AG04450 (cell line): ENCODE measurements at regions not wholly inside any gene's neighbourhood (a gene's known extent, or its start where the extent isn't known, plus 50 kb on each side); places are given as distances from the start of the nearest gene placed in this dataset.

ENCODE experiments used
- CTCF ChIA-PET: fragments of 300-600, 350-600 bp; formaldehyde crosslinking; extraction: SDS; loops from one replicate; lab custom pipeline; 2022; ENCODE audit warnings: antibody characterized with exemption, inconsistent platforms; lab: Charles Lee
- POLR2A ChIA-PET: fragments of 350-600 bp; formaldehyde crosslinking; extraction: SDS; loops from one replicate; lab custom pipeline; 2021; ENCODE audit warnings: antibody characterized with exemption, inconsistent platforms; lab: Yijun Ruan, JAX
- DNase-seq: peaks from one replicate; pipeline ENCODE4 v3.0.0-alpha.2; 2011; ENCODE audit warnings: low read depth, low spot score
- H3K27ac ChIP-seq: one replicate; pipeline ENCODE4 v1.5.1; 2012; ENCODE audit warnings: low read depth, low read length, control low read depth
- H3K27me3 ChIP-seq: one replicate; pipeline ENCODE4 v1.6.0; 2012; ENCODE audit warnings: low read length; ENCODE audit not compliant: control insufficient read depth, insufficient read depth
- H3K4me3 ChIP-seq: 2 replicates; pipeline ENCODE4 v1.5.1; 2011; ENCODE audit warnings: mild to moderate bottlenecking, low read depth, low read length, control low read depth
- H3K9me3 ChIP-seq: 2 replicates; pipeline ENCODE4 v1.5.1; 2012; ENCODE audit warnings: low read length; ENCODE audit not compliant: control insufficient read depth, insufficient read depth
- TF ChIP-seq, protein P1 (sequence below): IDR thresholded peaks from 2 replicates; pipeline ENCODE4 v1.5.1; 2011; ENCODE audit warnings: low read depth, low read length, control low read depth, inconsistent platforms

GRCh38 chr2:238986491-238987351, 138.8 kb downstream of the TWIST2 start:
- POLR2A ChIA-PET: no interaction called here
- H3K27ac ChIP-seq: no peak overlapping the region
- DNase-seq: no peak
- peaks cover 36% of the 10 kb centered on the region for H3K27me3 ChIP-seq
- H3K4me3 ChIP-seq: no peak overlapping the region
- TF ChIP-seq, protein P1, sequence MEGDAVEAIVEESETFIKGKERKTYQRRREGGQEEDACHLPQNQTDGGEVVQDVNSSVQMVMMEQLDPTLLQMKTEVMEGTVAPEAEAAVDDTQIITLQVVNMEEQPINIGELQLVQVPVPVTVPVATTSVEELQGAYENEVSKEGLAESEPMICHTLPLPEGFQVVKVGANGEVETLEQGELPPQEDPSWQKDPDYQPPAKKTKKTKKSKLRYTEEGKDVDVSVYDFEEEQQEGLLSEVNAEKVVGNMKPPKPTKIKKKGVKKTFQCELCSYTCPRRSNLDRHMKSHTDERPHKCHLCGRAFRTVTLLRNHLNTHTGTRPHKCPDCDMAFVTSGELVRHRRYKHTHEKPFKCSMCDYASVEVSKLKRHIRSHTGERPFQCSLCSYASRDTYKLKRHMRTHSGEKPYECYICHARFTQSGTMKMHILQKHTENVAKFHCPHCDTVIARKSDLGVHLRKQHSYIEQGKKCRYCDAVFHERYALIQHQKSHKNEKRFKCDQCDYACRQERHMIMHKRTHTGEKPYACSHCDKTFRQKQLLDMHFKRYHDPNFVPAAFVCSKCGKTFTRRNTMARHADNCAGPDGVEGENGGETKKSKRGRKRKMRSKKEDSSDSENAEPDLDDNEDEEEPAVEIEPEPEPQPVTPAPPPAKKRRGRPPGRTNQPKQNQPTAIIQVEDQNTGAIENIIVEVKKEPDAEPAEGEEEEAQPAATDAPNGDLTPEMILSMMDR: no peak
- peaks cover 7% of the 10 kb centered on the region; the same call in 1 of the 2 replicates for H3K9me3 ChIP-seq
- CTCF ChIA-PET: no interaction called here

GRCh38 chr2:238987352-238987981, 139.6 kb downstream of the TWIST2 start:
- DNase-seq: no peak
- Histone ChIP-seq H3K27me3 (peaks cover 34% of the 10 kb centered on the region), H3K9me3 (peaks cover 7% of the 10 kb centered on the region; the same call in 1 of the 2 replicates), H3K4me3 (no peak overlapping the region), H3K27ac (no peak overlapping the region)
- POLR2A ChIA-PET: no interaction called here
- CTCF ChIA-PET: no interaction called here
- TF ChIP-seq, protein P1: no peak

DNA sequence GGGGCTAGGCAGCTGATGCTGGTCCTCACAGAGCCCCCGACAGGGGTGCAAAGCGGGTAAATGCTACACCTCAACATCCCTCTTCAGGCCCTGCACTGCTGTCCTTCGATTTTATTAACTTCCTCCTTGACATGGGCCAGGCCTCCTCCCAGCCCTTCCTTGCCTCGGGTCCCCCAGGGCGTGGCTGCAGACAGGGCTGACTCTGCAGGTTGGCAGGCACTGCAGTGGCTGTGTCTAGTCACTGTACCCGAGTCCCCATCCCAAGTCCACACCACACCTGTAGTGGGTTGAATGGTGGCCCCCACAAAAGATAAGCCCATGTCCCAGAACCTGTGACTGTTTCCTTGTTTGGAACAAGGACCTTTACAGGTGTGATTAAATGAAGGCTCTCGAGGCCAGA, 140.2 kb downstream of the TWIST2 start:
- Histone ChIP-seq H3K27me3 (peaks cover 31% of the 10 kb centered on the region), H3K9me3 (peaks cover 7% of the 10 kb centered on the region; the same call in 1 of the 2 replicates), H3K27ac (no peak overlapping the region), H3K4me3 (no peak overlapping the region)
- ChIA-PET CTCF (no interaction called here), POLR2A (no interaction called here)
- DNase-seq: no peak
- TF ChIP-seq, protein P1: no peak

DNA sequence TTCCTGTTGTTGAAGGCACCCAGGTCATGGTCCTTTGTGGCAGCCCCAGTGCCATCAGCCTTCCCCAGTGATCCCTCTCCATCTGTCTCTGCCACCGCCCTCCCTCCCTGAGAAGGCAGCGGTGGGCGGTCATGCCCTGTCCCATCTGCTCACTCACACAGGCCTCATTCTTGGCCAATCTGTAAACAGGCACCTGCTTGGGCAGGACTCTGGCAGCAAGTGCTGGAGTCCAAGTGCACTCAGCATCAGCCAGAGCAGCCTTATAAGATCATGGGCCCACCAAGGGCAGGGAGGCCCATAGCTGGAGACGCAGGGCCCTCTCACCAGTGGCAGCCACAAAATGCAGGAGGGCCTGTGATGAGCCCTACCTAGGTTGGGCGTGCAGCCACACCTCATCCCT, 140.9 kb downstream of the TWIST2 start:
- TF ChIP-seq, protein P1: no peak
- Histone ChIP-seq H3K4me3 (no peak overlapping the region), H3K27ac (no peak overlapping the region), H3K27me3 (peaks cover 29% of the 10 kb centered on the region), H3K9me3 (peaks cover 9% of the 10 kb centered on the region)
- ChIA-PET POLR2A (no interaction called here), CTCF (interaction anchor here (0.6 kb wide), 1 partner anchor 1209 kb away, joined by 5 read pairs; no protein-coding TSS in a partner anchor)
- no peak for DNase-seq

GRCh38 chr2:238989484-238989883, 141.6 kb downstream of the TWIST2 start:
- H3K27ac ChIP-seq: no peak overlapping the region
- TF ChIP-seq, protein P1: no peak
- no peak for DNase-seq
- no peak overlapping the region for H3K4me3 ChIP-seq
- peaks cover 27% of the 10 kb centered on the region for H3K27me3 ChIP-seq
- CTCF ChIA-PET: no interaction called here
- POLR2A ChIA-PET: no interaction called here
- peaks cover 12% of the 10 kb centered on the region for H3K9me3 ChIP-seq
